ENCODE measurements at regions not wholly inside any gene's neighbourhood (a gene's known extent, or its start where the extent isn't known, plus 50 kb on each side); places are given as distances from the start of the nearest gene placed in this dataset.
"Not testable (repeated sequence)": the region's sequence is repeated elsewhere in the genome, so short reads cannot be mapped to it uniquely, and the experiment has no call there.

DNA sequence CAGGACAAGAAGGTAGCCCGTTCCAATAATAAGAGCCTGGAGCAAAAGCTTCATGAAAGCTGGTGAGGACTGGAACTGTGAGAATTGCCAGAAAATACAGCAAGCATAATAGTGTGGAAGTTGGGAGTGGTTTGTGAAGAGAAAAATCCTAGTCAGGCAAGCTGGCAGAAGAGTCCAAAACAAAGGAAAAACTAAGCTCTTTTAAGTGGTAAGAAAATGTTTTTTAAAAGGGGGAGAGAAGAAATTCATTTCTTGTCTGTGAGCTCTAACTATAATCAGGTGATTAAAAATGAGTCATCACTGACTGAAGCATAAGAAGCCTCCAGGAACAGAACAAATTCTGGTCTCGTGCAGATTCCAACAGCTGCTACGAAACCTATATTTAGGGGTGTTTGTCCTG lies 102.6 kb downstream of the CAAP1 start:
- in situ Hi-C loops (cut with MboI), result no loop called here
- 6 to 7% methylated on average over 3 of the region's 3 CpGs for WGBS, 2 experiments (ENCODE audit: low coverage in 1 of 2, low lambda C conversion rate in 2 of 2, missing lambda C conversion rate in 2 of 2)
- no peak overlapping the region for H3K4me2 ChIP-seq (ENCODE audit: unreplicated experiment)
- H3K27ac ChIP-seq, result no peak overlapping the region
- H3K9ac ChIP-seq, result no peak overlapping the region
- H3K9me2 ChIP-seq (ENCODE audit: insufficient read depth), result no peaks in the 10 kb centered on the region
- TF ChIP-seq EZH2 (IDR thresholded peaks at IDR 0.05; ENCODE audit: insufficient read depth, poor library complexity, severe bottlenecking), result no peak
- no peak for TF ChIP-seq EZH2phosphoT487 (IDR thresholded peaks at IDR 0.05; ENCODE audit: insufficient read depth, low read depth)
- H3K27me3 ChIP-seq (replicated peaks; ENCODE audit: insufficient read depth), result no peaks in the 10 kb centered on the region; the same call in 1 of the 2 replicates
- H3K9me3 ChIP-seq (ENCODE audit: low read depth), result no peaks in the 10 kb centered on the region
- H3K36me3 ChIP-seq (ENCODE audit: low read depth), result no peaks in the 10 kb centered on the region
- no peaks in the 10 kb centered on the region for H4K20me1 ChIP-seq (ENCODE audit: insufficient read depth)
- no peak overlapping the region for H2AFZ ChIP-seq
- H3K4me3 ChIP-seq, result no peak overlapping the region
- no peaks in the 10 kb centered on the region for H3F3A ChIP-seq (ENCODE audit: insufficient read depth)
- no peaks in the 10 kb centered on the region for H3K79me2 ChIP-seq (ENCODE audit: insufficient read depth)
- DNase-seq, result peak; percentile 39
- H3K4me1 ChIP-seq (ENCODE audit: insufficient read depth), result no peaks in the 10 kb centered on the region

DNA sequence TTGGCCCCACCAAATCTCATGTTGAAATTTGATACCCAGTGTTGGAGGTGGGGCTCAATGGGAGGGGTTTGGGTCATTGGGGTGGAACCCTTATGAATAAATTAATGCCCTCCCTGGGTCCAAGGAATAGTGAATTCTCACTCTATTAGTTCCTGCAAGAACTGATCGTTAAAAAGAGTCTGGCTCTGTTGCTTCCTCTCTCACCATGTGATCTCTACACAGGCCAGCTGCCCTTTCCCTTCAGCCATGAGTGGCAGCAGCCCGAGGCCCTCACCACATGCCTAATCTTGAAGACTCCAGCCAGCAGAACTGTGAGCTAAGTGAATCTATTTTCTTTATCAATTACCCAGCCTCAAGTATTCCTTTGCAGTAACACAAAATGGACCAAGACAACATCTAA lies 106.0 kb downstream of the CAAP1 start:
- TF ChIP-seq EZH2 (IDR thresholded peaks at IDR 0.05; ENCODE audit: insufficient read depth, poor library complexity, severe bottlenecking), result no peak
- no peak for TF ChIP-seq EZH2phosphoT487 (IDR thresholded peaks at IDR 0.05; ENCODE audit: insufficient read depth, low read depth)
- 5 to 21% methylated on average over 2 of the region's 2 CpGs for WGBS, 2 experiments (ENCODE audit: low coverage in 1 of 2, low lambda C conversion rate in 2 of 2, missing lambda C conversion rate in 2 of 2)
- Histone ChIP-seq H3K4me3 (no peak overlapping the region), H3K9me2 (ENCODE audit: insufficient read depth) (no peaks in the 10 kb centered on the region), H3K27me3 (replicated peaks; ENCODE audit: insufficient read depth) (peaks cover 3% of the 10 kb centered on the region; the same call in 1 of the 2 replicates), H3K4me1 (ENCODE audit: insufficient read depth) (no peaks in the 10 kb centered on the region), H3K9ac (no peak overlapping the region), H3F3A (ENCODE audit: insufficient read depth) (no peaks in the 10 kb centered on the region), H3K27ac (no peak overlapping the region), H4K20me1 (ENCODE audit: insufficient read depth) (no peaks in the 10 kb centered on the region), H3K79me2 (ENCODE audit: insufficient read depth) (no peaks in the 10 kb centered on the region), H3K9me3 (ENCODE audit: low read depth) (no peaks in the 10 kb centered on the region), H2AFZ (no peak overlapping the region), H3K4me2 (ENCODE audit: unreplicated experiment) (no peak overlapping the region), H3K36me3 (ENCODE audit: low read depth) (no peaks in the 10 kb centered on the region)
- DNase-seq, result no peak
- in situ Hi-C loops (cut with MboI), result no loop called here

DNA sequence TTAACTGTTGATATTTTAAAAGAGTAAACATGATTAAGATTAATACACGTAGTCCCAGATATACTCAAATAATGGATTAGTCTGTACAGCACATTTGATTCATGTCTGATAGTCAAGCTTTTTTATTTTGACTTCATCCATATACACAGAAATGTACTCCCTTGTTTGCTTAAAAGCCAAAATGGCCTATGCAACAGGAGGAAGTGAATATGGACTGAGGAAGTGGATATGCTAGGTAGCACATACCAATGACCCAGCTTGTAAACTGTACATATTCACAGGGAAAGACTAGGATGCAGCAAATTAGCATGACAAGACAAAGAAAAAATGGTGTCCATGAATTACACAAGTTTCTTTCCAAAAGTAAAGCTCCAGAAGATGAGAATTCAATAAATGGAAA lies 109.7 kb downstream of the CAAP1 start:
- WGBS, 2 experiments (ENCODE audit: low coverage in 1 of 2, low lambda C conversion rate in 2 of 2, missing lambda C conversion rate in 2 of 2), result 48 to 65% methylated on average over 1 of the region's 1 CpG
- Histone ChIP-seq H2AFZ (no peak overlapping the region), H3K4me3 (no peak overlapping the region), H3K79me2 (ENCODE audit: insufficient read depth) (no peaks in the 10 kb centered on the region), H4K20me1 (ENCODE audit: insufficient read depth) (no peaks in the 10 kb centered on the region), H3K4me1 (ENCODE audit: insufficient read depth) (no peaks in the 10 kb centered on the region), H3K9ac (no peak overlapping the region), H3K27me3 (replicated peaks; ENCODE audit: insufficient read depth) (peaks cover 4% of the 10 kb centered on the region; the same call in 1 of the 2 replicates), H3K9me2 (ENCODE audit: insufficient read depth) (no peaks in the 10 kb centered on the region), H3K4me2 (ENCODE audit: unreplicated experiment) (no peak overlapping the region), H3K9me3 (ENCODE audit: low read depth) (no peaks in the 10 kb centered on the region), H3K27ac (no peak overlapping the region), H3F3A (ENCODE audit: insufficient read depth) (no peaks in the 10 kb centered on the region), H3K36me3 (ENCODE audit: low read depth) (no peaks in the 10 kb centered on the region)
- in situ Hi-C loops (cut with MboI), result no loop called here
- no peak for DNase-seq
- TF ChIP-seq EZH2 (IDR thresholded peaks at IDR 0.05; ENCODE audit: insufficient read depth, poor library complexity, severe bottlenecking) (no peak), EZH2phosphoT487 (IDR thresholded peaks at IDR 0.05; ENCODE audit: insufficient read depth, low read depth) (no peak)

DNA sequence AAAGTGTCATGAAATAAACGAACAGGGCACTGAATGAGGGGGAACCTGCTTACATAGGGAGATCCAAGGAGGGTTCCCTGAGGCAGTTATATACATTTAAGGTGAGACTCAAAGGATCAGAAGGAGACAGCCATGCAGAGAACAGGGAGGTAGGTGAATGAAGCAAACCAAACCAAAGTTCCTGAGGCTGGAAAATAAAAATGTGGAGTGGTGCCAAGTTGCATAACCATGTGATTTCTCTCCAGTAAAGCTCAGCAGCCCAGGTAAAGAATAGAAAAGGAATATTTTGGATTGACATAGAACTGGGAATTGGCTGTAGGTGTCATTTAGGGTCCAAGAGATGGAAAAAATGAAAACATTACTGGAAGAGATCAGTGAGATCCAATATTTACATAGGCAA lies 110.7 kb downstream of the CAAP1 start:
- TF ChIP-seq EZH2 (IDR thresholded peaks at IDR 0.05; ENCODE audit: insufficient read depth, poor library complexity, severe bottlenecking), result no peak
- WGBS, 2 experiments (ENCODE audit: low coverage in 1 of 2, low lambda C conversion rate in 2 of 2, missing lambda C conversion rate in 2 of 2), result 0 to 3% methylated on average over 1 of the region's 1 CpG
- Histone ChIP-seq H3K36me3 (ENCODE audit: low read depth) (no peaks in the 10 kb centered on the region), H3F3A (ENCODE audit: insufficient read depth) (no peaks in the 10 kb centered on the region), H3K4me1 (ENCODE audit: insufficient read depth) (no peaks in the 10 kb centered on the region), H3K79me2 (ENCODE audit: insufficient read depth) (no peaks in the 10 kb centered on the region), H3K27me3 (replicated peaks; ENCODE audit: insufficient read depth) (0 out of 2 replicates have a peak, but pooled peaks cover 4% of the 10 kb centered on the region), H3K9me3 (ENCODE audit: low read depth) (no peaks in the 10 kb centered on the region), H3K4me3 (no peak overlapping the region), H3K4me2 (ENCODE audit: unreplicated experiment) (no peak overlapping the region), H3K9ac (no peak overlapping the region), H3K27ac (no peak overlapping the region), H4K20me1 (ENCODE audit: insufficient read depth) (no peaks in the 10 kb centered on the region), H3K9me2 (ENCODE audit: insufficient read depth) (no peaks in the 10 kb centered on the region), H2AFZ (no peak overlapping the region)
- DNase-seq, result no peak
- in situ Hi-C loops (cut with MboI), result no loop called here

DNA sequence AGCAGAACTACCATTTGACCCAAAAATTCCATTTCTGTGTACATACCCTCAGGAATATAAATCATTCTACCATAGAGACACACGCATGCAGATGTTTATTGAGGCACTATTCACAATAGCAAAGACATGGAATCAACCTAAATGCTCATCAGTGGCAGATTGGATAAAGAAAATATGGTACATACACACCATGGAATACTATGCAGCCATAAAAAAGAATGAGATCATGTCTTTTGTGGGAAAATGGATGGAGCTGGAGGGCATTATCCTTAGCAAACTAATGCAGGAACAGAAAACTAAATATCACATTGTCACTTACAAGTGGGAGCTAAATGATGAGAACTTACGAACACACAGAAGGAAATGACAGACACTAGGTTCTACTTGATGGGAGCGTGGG lies 112.3 kb downstream of the CAAP1 start:
- H3K4me1 ChIP-seq (ENCODE audit: insufficient read depth); H3F3A ChIP-seq (ENCODE audit: insufficient read depth); H4K20me1 ChIP-seq (ENCODE audit: insufficient read depth); H3K9me3 ChIP-seq (ENCODE audit: low read depth); H3K36me3 ChIP-seq (ENCODE audit: low read depth); H3K27me3 ChIP-seq (replicated peaks; ENCODE audit: insufficient read depth); DNase-seq; H3K9ac ChIP-seq; H3K4me2 ChIP-seq (ENCODE audit: unreplicated experiment); H3K9me2 ChIP-seq (ENCODE audit: insufficient read depth); H3K4me3 ChIP-seq; H2AFZ ChIP-seq; H3K27ac ChIP-seq; in situ Hi-C loops (cut with MboI); H3K79me2 ChIP-seq (ENCODE audit: insufficient read depth): not testable (repeated sequence)
- 35 to 38% methylated on average over 3 of the region's 3 CpGs for WGBS, 2 experiments (ENCODE audit: low coverage in 1 of 2, low lambda C conversion rate in 2 of 2, missing lambda C conversion rate in 2 of 2)
